Dermis blood vessel endothelial cell (primary cell): ENCODE measurements at regions not wholly inside any gene's neighbourhood (a gene's known extent, or its start where the extent isn't known, plus 50 kb on each side); places are given as distances from the start of the nearest gene placed in this dataset.

Experiments used
- DNase-seq: peaks from one replicate; pipeline ENCODE4 v3.0.0; 2010

DNA sequence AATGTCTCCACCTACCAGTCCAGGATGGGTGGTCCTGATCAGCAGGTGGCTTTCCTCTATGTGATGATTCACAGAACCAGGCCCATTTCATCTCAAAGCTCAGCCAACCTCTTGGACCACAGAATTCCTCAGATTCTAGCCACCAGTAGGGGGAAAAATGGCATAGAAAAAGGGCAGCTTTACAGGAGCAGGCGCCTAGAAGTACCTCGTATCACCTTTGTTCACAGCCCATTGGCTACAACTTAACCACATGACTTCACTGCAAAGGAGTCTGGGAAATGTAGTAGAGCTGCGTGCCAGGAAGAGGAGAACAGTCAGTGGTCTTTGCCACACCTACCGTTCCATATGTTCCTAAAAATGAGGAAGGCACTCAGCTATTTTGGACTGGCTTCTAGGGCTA lies 62.8 kb upstream of the DTNA start:
- no peak for DNase-seq

GRCh38 chr18:34648269-34648985 lies 61.7 kb upstream of the DTNA start:
- DNase-seq, result no peak

- DNase-seq, result no peak
Observed at GRCh38 chr18:34649080-34649479, 61.0 kb upstream of the DTNA start.

DNA sequence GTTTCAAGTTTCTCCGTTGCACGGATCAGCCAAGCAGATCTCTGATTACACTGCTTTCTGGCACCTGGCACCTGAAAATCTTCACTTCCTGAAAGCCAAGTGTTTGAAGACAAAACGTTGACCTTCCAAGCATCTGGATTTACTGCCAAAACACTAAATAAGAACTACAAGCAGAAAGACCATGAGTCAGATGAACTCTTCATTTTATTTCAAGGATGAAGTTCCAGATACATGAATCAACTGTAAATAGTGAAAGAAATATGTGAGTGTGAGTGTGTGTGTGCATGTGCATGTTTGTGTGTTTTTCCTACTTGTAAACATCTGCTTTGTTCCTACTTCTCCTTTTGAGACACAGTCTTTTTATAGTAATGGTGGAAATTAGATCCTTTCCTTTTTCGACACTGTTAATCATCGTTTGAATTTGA lies 60.0 kb upstream of the DTNA start:
- DNase-seq, result peak; percentile 18

DNA sequence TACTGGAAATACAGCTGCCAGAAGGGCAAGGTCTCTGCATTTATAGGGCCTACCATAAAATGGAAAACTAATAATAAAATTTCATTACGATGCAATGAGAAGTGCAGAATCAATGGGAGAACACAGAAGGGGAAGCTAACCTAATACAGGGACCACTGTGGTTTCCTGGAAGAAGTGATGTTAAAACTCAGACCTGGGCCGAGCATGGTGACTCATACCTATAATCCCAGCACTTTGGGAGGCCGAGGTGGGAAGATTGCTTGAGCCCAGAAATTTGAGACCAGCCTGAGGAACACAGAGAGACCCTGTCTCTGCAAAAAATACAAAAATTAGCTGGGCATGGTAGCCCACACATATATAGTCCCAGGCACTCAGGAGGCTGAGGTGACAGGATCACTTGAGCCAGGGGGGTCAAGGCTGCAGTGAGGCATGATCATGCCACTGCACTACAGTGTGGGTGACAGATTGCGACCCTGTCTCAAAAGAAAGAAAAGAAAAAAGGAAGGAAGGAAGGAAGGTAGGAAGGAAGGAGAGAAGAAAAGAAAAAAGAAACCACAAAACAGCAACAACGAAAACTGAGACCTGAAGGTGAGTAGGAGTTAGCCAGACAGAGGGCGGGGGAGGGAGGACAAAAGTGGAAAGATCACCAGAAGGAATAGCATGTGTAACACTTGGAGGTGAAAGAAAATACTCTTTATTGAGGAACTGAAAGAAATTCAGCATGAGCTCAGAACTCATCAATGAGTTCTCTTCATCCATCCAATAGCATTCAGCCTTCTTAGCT lies 58.3 kb upstream of the DTNA start:
- no peak for DNase-seq

GRCh38 chr18:34655131-34655530 lies 55.0 kb upstream of the DTNA start:
- DNase-seq, result no peak

GRCh38 chr18:34657860-34658500 lies 52.1 kb upstream of the DTNA start:
- DNase-seq, result no peak

- DNase-seq, result peak; percentile 98
Observed at GRCh38 chr18:34659579-34660517, 50.2 kb upstream of the DTNA start.
